ENCODE measurements at regions not wholly inside any gene's neighbourhood (a gene's known extent, or its start where the extent isn't known, plus 50 kb on each side); places are given as distances from the start of the nearest gene placed in this dataset.

- in situ Hi-C loops (cut with HindIII; ENCODE audit: low sequenced_read_pairs) = no loop called here
- H3K4me3 ChIP-seq (ENCODE audit: low read depth, low read length) = no peak overlapping the region
- DNase-seq (ENCODE audit: low read depth) = no peak
- no peak for TF ChIP-seq CTCF (IDR thresholded peaks at IDR 0.05; ENCODE audit: low read depth, low read length, missing control alignments)
Observed at GRCh38 chr17:79520167-79521165, 90.4 kb downstream of the RBFOX3 start.

DNA sequence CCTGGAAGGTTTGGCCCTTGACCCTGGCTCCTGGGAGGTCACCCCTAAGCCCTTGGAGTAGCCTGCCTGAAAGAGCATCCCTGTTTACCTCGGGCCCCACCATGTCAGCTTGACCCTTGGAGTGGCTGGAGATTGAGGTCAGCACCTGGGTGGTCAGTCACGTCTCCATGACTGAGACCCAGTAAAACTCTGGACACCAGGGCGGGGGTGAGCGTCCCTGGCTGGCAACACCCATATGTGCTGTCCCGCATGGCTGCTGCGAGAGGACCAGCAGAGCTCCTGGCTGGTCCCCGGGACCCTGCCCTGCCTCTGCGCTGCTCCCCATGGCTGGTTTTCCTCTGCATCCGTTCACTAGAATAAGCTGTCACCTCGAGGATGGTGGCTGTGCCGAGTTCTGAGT is 91.2 kb downstream of the RBFOX3 start:
- no peak overlapping the region for H3K4me3 ChIP-seq (ENCODE audit: low read depth, low read length)
- no peak for TF ChIP-seq CTCF (IDR thresholded peaks at IDR 0.05; ENCODE audit: low read depth, low read length, missing control alignments)
- in situ Hi-C loops (cut with HindIII; ENCODE audit: low sequenced_read_pairs) = no loop called here
- DNase-seq (ENCODE audit: low read depth) = no peak

- in situ Hi-C loops (cut with HindIII; ENCODE audit: low sequenced_read_pairs) = no loop called here
- TF ChIP-seq CTCF (IDR thresholded peaks at IDR 0.05; ENCODE audit: low read depth, low read length, missing control alignments) = no peak
- DNase-seq (ENCODE audit: low read depth) = no peak
- H3K4me3 ChIP-seq (ENCODE audit: low read depth, low read length) = no peak overlapping the region
Observed at GRCh38 chr17:79518585-79519523, 92.0 kb downstream of the RBFOX3 start.

GRCh38 chr17:79517827-79518584 is 92.8 kb downstream of the RBFOX3 start:
- no peak overlapping the region for H3K4me3 ChIP-seq (ENCODE audit: low read depth, low read length)
- no peak for TF ChIP-seq CTCF (IDR thresholded peaks at IDR 0.05; ENCODE audit: low read depth, low read length, missing control alignments)
- DNase-seq (ENCODE audit: low read depth) = no peak
- in situ Hi-C loops (cut with HindIII; ENCODE audit: low sequenced_read_pairs) = no loop called here

GRCh38 chr17:79515646-79516571 is 94.9 kb downstream of the RBFOX3 start:
- DNase-seq (ENCODE audit: low read depth) = no peak
- TF ChIP-seq CTCF (IDR thresholded peaks at IDR 0.05; ENCODE audit: low read depth, low read length, missing control alignments) = no peak
- in situ Hi-C loops (cut with HindIII; ENCODE audit: low sequenced_read_pairs) = no loop called here

More at GRCh38 chr17:79515646-79516571, 94.9 kb downstream of the RBFOX3 start:
- H3K4me3 ChIP-seq (ENCODE audit: low read depth, low read length) = no peak overlapping the region
